HG02970 (cell line): ENCODE measurements at regions not wholly inside any gene's neighbourhood (a gene's known extent, or its start where the extent isn't known, plus 50 kb on each side); places are given as distances from the start of the nearest gene placed in this dataset.
"Not testable (repeated sequence)": the region's sequence is repeated elsewhere in the genome, so short reads cannot be mapped to it uniquely, and the experiment has no call there.

Experiments used
- ATAC-seq: cut with Tn5 transposase; IDR thresholded peaks from one replicate; pipeline ENCODE4 v1.9.1; 2021; ENCODE audit warnings: mild to moderate bottlenecking, moderate library complexity, moderate number of reproducible peaks; ENCODE audit not compliant: unreplicated experiment, low FRiP score

- ATAC-seq = no peak
These were observed 140.8 kb upstream of the SLC35G4 start for GRCh38 chr18:11468617-11469016.

- no peak for ATAC-seq
These were observed 141.3 kb upstream of the SLC35G4 start for GRCh38 chr18:11468120-11468519.

- no peak for ATAC-seq
These were observed 141.8 kb upstream of the SLC35G4 start for GRCh38 chr18:11467611-11468010.

- ATAC-seq = no peak
These were observed 145.3 kb upstream of the SLC35G4 start for GRCh38 chr18:11464129-11464528.

GRCh38 chr18:11458447-11458846 lies 150.9 kb upstream of the SLC35G4 start:
- no peak for ATAC-seq

- ATAC-seq = not testable (repeated sequence)
These were observed 151.5 kb upstream of the SLC35G4 start for GRCh38 chr18:11457853-11458252.

GRCh38 chr18:11454040-11454439 lies 155.4 kb upstream of the SLC35G4 start:
- no peak for ATAC-seq

GRCh38 chr18:11444169-11444568 lies 165.2 kb upstream of the SLC35G4 start:
- ATAC-seq = not testable (repeated sequence)

GRCh38 chr18:11437046-11437445 lies 172.3 kb upstream of the SLC35G4 start:
- no peak for ATAC-seq

GRCh38 chr18:11432360-11432811 lies 177.0 kb upstream of the SLC35G4 start:
- ATAC-seq = no peak

- ATAC-seq = no peak
These were observed 179.5 kb upstream of the SLC35G4 start for GRCh38 chr18:11429876-11430275.

GRCh38 chr18:11425211-11425610 lies 184.2 kb upstream of the SLC35G4 start:
- ATAC-seq = no peak

- ATAC-seq = no peak
These were observed 190.1 kb upstream of the SLC35G4 start for GRCh38 chr18:11419338-11419737.

- ATAC-seq = no peak
These were observed 196.6 kb upstream of the SLC35G4 start for GRCh38 chr18:11412811-11413210.

- no peak for ATAC-seq
These were observed 198.3 kb upstream of the SLC35G4 start for GRCh38 chr18:11411048-11411447.

- no peak for ATAC-seq
These were observed 200.8 kb upstream of the SLC35G4 start for GRCh38 chr18:11408555-11409065.

GRCh38 chr18:11407940-11408339 lies 201.5 kb upstream of the SLC35G4 start:
- no peak for ATAC-seq

GRCh38 chr18:11405804-11406203 lies 203.6 kb upstream of the SLC35G4 start:
- no peak for ATAC-seq

- no peak for ATAC-seq
These were observed 208.7 kb upstream of the SLC35G4 start for GRCh38 chr18:11400703-11401102.

GRCh38 chr18:11398625-11399024 lies 210.8 kb upstream of the SLC35G4 start:
- ATAC-seq = no peak

GRCh38 chr18:11392980-11393885 lies 216.2 kb upstream of the SLC35G4 start:
- no peak for ATAC-seq

GRCh38 chr18:11392292-11392691 lies 217.1 kb upstream of the SLC35G4 start:
- no peak for ATAC-seq
